ENCODE measurements at regions not wholly inside any gene's neighbourhood (a gene's known extent, or its start where the extent isn't known, plus 50 kb on each side); places are given as distances from the start of the nearest gene placed in this dataset.

- TF ChIP-seq, protein P1, sequence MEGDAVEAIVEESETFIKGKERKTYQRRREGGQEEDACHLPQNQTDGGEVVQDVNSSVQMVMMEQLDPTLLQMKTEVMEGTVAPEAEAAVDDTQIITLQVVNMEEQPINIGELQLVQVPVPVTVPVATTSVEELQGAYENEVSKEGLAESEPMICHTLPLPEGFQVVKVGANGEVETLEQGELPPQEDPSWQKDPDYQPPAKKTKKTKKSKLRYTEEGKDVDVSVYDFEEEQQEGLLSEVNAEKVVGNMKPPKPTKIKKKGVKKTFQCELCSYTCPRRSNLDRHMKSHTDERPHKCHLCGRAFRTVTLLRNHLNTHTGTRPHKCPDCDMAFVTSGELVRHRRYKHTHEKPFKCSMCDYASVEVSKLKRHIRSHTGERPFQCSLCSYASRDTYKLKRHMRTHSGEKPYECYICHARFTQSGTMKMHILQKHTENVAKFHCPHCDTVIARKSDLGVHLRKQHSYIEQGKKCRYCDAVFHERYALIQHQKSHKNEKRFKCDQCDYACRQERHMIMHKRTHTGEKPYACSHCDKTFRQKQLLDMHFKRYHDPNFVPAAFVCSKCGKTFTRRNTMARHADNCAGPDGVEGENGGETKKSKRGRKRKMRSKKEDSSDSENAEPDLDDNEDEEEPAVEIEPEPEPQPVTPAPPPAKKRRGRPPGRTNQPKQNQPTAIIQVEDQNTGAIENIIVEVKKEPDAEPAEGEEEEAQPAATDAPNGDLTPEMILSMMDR (IDR thresholded peaks at IDR 0.05), result no peak
- TF ChIP-seq POLR2A (IDR thresholded peaks at IDR 0.05) (no peak), POLR2AphosphoS5 (IDR thresholded peaks at IDR 0.05) (no peak)
Observed at GRCh38 chr20:56996533-56996932, 269.9 kb downstream of the BMP7 start.
